ENCODE measurements at regions not wholly inside any gene's neighbourhood (a gene's known extent, or its start where the extent isn't known, plus 50 kb on each side); places are given as distances from the start of the nearest gene placed in this dataset.

DNA sequence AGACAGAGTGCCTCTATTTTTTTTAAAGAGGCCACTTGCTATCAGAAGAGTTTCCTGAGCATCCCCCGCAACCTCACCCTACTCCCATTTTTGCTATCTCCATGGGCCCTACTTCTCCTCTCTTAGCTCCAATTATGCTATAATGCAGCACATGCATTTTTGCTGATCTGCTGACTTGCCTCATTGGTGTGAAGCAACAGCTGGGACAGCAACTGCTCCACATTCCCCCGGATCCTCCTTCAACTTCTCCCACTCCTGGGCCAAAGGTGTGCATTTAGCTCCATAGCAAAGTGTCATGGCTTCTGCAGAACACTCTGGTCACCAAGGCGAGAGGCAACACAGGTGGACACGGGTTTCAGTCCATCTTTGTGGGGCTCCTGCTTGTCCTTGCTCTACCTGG lies 56.7 kb upstream of the USP29 start (continued):
- no peak for TF ChIP-seq NANOG (IDR thresholded peaks at IDR 0.05; ENCODE audit: insufficient read depth, low read depth, low read length, poor library complexity, severe bottlenecking)
- no peak for TF ChIP-seq RXRA (IDR thresholded peaks at IDR 0.05; ENCODE audit: insufficient read depth, low read depth, low read length)
- TF ChIP-seq EGR1 (IDR thresholded peaks at IDR 0.05; ENCODE audit: borderline replicate concordance, low read depth, low read length): no peak
- TF ChIP-seq CTBP2 (IDR thresholded peaks at IDR 0.05; ENCODE audit: borderline replicate concordance, insufficient read depth, insufficient read length, low read length): no peak
- no peak for TF ChIP-seq JUND (IDR thresholded peaks at IDR 0.05; ENCODE audit: low read length)
